NK-92 (cell line): ENCODE measurements at regions not wholly inside any gene's neighbourhood (a gene's known extent, or its start where the extent isn't known, plus 50 kb on each side); places are given as distances from the start of the nearest gene placed in this dataset.
"Not testable (repeated sequence)": the region's sequence is repeated elsewhere in the genome, so short reads cannot be mapped to it uniquely, and the experiment has no call there.

ENCODE experiments used
- DNase-seq: peaks from one replicate; lab custom pipeline; 2025; ENCODE audit not compliant: unreplicated experiment; lab: John Stamatoyannopoulos, UW

- DNase-seq: no peak
Observed at GRCh38 chr15:91356083-91356482, 256.0 kb downstream of the SV2B start.

- DNase-seq: no peak
Observed at GRCh38 chr15:91357011-91357410, 257.0 kb downstream of the SV2B start.

GRCh38 chr15:91357486-91357885 is 257.4 kb downstream of the SV2B start:
- DNase-seq: no peak

GRCh38 chr15:91358405-91358804 is 258.3 kb downstream of the SV2B start:
- DNase-seq: no peak

- not testable (repeated sequence) for DNase-seq
Observed at GRCh38 chr15:91361696-91362095, 261.6 kb downstream of the SV2B start.

- no peak for DNase-seq
Observed at GRCh38 chr15:91366111-91366510, 266.1 kb downstream of the SV2B start.

GRCh38 chr15:91368611-91369010 is 268.6 kb downstream of the SV2B start:
- no peak for DNase-seq

GRCh38 chr15:91369823-91370222 is 269.8 kb downstream of the SV2B start:
- no peak for DNase-seq

GRCh38 chr15:91371345-91371744 is 271.3 kb downstream of the SV2B start:
- DNase-seq: not testable (repeated sequence)

- no peak for DNase-seq
Observed at GRCh38 chr15:91374336-91374735, 274.3 kb downstream of the SV2B start.

- DNase-seq: no peak
Observed at GRCh38 chr15:91376038-91376437, 276.0 kb downstream of the SV2B start.

- DNase-seq: no peak
Observed at GRCh38 chr15:91380114-91380513, 280.1 kb downstream of the SV2B start.

GRCh38 chr15:91383532-91383931 is 283.5 kb downstream of the SV2B start:
- no peak for DNase-seq

GRCh38 chr15:91384189-91384730 is 284.2 kb downstream of the SV2B start:
- DNase-seq: no peak

- no peak for DNase-seq
Observed at GRCh38 chr15:91385311-91385710, 285.3 kb downstream of the SV2B start.

GRCh38 chr15:91393186-91393585 is 293.1 kb downstream of the SV2B start:
- DNase-seq: no peak

GRCh38 chr15:91400481-91400880 is 300.4 kb downstream of the SV2B start:
- DNase-seq: no peak

GRCh38 chr15:91407269-91407889 is 307.3 kb downstream of the SV2B start:
- DNase-seq: no peak

GRCh38 chr15:91408476-91409076 is 308.5 kb downstream of the SV2B start:
- DNase-seq: no peak

- no peak for DNase-seq
Observed at GRCh38 chr15:91409387-91409786, 309.3 kb downstream of the SV2B start.

GRCh38 chr15:91411586-91411985 is 311.5 kb downstream of the SV2B start:
- DNase-seq: no peak

- no peak for DNase-seq
Observed at GRCh38 chr15:91412138-91412928, 312.3 kb downstream of the SV2B start.
